ENCODE measurements at regions not wholly inside any gene's neighbourhood (a gene's known extent, or its start where the extent isn't known, plus 50 kb on each side); places are given as distances from the start of the nearest gene placed in this dataset.

DNA sequence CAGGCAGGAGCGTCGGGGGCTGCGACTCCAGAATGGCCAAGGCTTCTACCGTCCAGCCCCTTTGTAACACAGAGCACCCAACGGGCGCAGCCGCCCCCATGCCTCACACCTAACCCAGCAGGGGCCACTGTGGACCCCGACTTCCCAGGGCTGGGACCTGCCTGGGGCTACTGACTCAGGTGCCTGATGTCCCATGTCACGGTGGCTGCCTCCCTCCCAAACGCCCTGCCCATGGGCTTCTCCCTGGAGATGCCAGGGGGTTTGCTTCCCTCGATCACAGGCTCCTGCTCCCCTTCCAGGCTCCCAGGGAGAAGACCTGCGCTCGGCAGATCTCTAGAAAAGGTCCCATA is 84.0 kb downstream of the MYEOV start:
- TF ChIP-seq, protein P1, sequence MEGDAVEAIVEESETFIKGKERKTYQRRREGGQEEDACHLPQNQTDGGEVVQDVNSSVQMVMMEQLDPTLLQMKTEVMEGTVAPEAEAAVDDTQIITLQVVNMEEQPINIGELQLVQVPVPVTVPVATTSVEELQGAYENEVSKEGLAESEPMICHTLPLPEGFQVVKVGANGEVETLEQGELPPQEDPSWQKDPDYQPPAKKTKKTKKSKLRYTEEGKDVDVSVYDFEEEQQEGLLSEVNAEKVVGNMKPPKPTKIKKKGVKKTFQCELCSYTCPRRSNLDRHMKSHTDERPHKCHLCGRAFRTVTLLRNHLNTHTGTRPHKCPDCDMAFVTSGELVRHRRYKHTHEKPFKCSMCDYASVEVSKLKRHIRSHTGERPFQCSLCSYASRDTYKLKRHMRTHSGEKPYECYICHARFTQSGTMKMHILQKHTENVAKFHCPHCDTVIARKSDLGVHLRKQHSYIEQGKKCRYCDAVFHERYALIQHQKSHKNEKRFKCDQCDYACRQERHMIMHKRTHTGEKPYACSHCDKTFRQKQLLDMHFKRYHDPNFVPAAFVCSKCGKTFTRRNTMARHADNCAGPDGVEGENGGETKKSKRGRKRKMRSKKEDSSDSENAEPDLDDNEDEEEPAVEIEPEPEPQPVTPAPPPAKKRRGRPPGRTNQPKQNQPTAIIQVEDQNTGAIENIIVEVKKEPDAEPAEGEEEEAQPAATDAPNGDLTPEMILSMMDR (IDR thresholded peaks at IDR 0.05 in 8 of 11, conservative IDR thresholded peaks at IDR 0.05 in 3 of 11), result no peak
- TF ChIP-seq POLR2A (IDR thresholded peaks at IDR 0.05) (no peak), POLR2AphosphoS5 (IDR thresholded peaks at IDR 0.05) (no peak)

Data from spleen (tissue), 7 donors.